HL-60 (cell line): ENCODE measurements at regions not wholly inside any gene's neighbourhood (a gene's known extent, or its start where the extent isn't known, plus 50 kb on each side); places are given as distances from the start of the nearest gene placed in this dataset.

Source experiments
- CTCF ChIP-seq: IDR thresholded peaks from one replicate; pipeline ENCODE4 v1.5.1; 2011; ENCODE audit warnings: low read length, control low read depth, inconsistent platforms; ENCODE audit not compliant: insufficient read depth
- POLR2AphosphoS5 ChIP-seq: IDR thresholded peaks from 2 replicates; pipeline ENCODE4 v1.6.1; 2012; ENCODE audit warnings: low read depth
- REST ChIP-seq: IDR thresholded peaks from 2 replicates; pipeline ENCODE4 v1.6.1; 2012; ENCODE audit warnings: low read depth; ENCODE audit not compliant: insufficient replicate concordance

GRCh38 chr3:80261082-80261481 is 493.3 kb upstream of the ROBO1 start:
- TF ChIP-seq CTCF (no peak), REST (no peak), POLR2AphosphoS5 (no peak)
